Upper lobe of left lung (tissue), 4 donors: ENCODE measurements at regions not wholly inside any gene's neighbourhood (a gene's known extent, or its start where the extent isn't known, plus 50 kb on each side); places are given as distances from the start of the nearest gene placed in this dataset.

Experiments used
- EP300 ChIP-seq, 4 donors: sonication (generic); formaldehyde crosslinking; IDR thresholded peaks; one replicate each; pipeline ENCODE4 v1.5.1; 2017; ENCODE audit warnings: antibody characterized with exemption in 4 of 4, control low read depth in 2 of 4
- POLR2A ChIP-seq, 4 donors: fragments of 450-650 bp; IDR thresholded peaks; one replicate each; pipeline ENCODE4 v1.5.1; 2016 to 2017; ENCODE audit warnings: antibody characterized with exemption in 4 of 4, mild to moderate bottlenecking in 2 of 4
- TF ChIP-seq, protein P1 (sequence below), 6 experiments: fragments of 450-650 bp in 4 of 6; fragments of 200-600 bp in 2 of 6; sonication (generic) in 2 of 6; IDR thresholded peaks; one replicate each; pipeline ENCODE4 v1.5.1; 2016 to 2019; ENCODE audit warnings: antibody characterized with exemption in 6 of 6

DNA sequence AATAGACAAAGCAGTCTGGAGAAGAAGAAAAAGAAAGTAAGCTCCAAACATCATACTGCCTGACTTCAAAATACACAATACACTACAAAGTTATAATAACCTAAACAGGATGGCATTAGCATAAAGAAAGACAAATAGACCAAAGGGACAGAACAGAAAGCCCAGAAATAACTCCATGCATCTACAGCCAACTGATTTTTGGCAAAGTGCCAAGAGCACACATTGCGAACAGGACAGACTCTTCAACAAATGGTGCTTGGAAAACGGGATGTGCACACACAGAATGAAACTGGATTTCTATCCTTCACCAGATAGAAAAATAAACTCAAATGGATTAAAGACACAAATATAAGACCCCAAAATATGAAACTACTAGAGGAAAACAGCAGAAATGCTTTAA, 66.6 kb upstream of the SPATA31E1 start:
- TF ChIP-seq, protein P1, sequence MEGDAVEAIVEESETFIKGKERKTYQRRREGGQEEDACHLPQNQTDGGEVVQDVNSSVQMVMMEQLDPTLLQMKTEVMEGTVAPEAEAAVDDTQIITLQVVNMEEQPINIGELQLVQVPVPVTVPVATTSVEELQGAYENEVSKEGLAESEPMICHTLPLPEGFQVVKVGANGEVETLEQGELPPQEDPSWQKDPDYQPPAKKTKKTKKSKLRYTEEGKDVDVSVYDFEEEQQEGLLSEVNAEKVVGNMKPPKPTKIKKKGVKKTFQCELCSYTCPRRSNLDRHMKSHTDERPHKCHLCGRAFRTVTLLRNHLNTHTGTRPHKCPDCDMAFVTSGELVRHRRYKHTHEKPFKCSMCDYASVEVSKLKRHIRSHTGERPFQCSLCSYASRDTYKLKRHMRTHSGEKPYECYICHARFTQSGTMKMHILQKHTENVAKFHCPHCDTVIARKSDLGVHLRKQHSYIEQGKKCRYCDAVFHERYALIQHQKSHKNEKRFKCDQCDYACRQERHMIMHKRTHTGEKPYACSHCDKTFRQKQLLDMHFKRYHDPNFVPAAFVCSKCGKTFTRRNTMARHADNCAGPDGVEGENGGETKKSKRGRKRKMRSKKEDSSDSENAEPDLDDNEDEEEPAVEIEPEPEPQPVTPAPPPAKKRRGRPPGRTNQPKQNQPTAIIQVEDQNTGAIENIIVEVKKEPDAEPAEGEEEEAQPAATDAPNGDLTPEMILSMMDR (IDR thresholded peaks at IDR 0.05) = no peak
- TF ChIP-seq POLR2A (IDR thresholded peaks at IDR 0.05) (no peak), EP300 (IDR thresholded peaks at IDR 0.05) (no peak)
